Right lobe of liver (tissue), 4 donors: ENCODE measurements at regions not wholly inside any gene's neighbourhood (a gene's known extent, or its start where the extent isn't known, plus 50 kb on each side); places are given as distances from the start of the nearest gene placed in this dataset.

Experiments used
- CTCF ChIP-seq, 4 donors: fragments of 200-600 bp in 3 of 4; fragments of 450-650 bp in 1 of 4; IDR thresholded peaks; one replicate each; pipeline versions ENCODE4 v1.5.1 to v1.8.0; 2016 to 2022; ENCODE audit warnings: antibody characterized with exemption in 4 of 4, mild to moderate bottlenecking in 2 of 4
- POLR2A ChIP-seq: fragments of 450-650 bp; IDR thresholded peaks from one replicate; pipeline ENCODE4 v1.6.1; 2017; ENCODE audit warnings: antibody characterized with exemption, mild to moderate bottlenecking
- donor health status: DM: no; HTN: no; CAD: no.
- donor health status: DM: no; HTN: no; CAD: no.
- donor health status: DM: no; HTN: yes; CAD: no.

- TF ChIP-seq POLR2A: no peak
- TF ChIP-seq CTCF (IDR thresholded peaks at IDR 0.05): no peak
Observed at GRCh38 chr2:7115364-7115763, 198.2 kb downstream of the RNF144A start.
